Activated naive CD8-positive, alpha-beta T cell treated with anti-CD3 and anti-CD28 coated beads, Interleukin-2, amount 10 ng/mL, durations not matched to agents 7 days and 5 days (primary cell): ENCODE measurements at regions not wholly inside any gene's neighbourhood (a gene's known extent, or its start where the extent isn't known, plus 50 kb on each side); places are given as distances from the start of the nearest gene placed in this dataset.
"Not testable (repeated sequence)": the region's sequence is repeated elsewhere in the genome, so short reads cannot be mapped to it uniquely, and the experiment has no call there.

Experiments used
- ATAC-seq: fragments of 150-1000 bp; cut with Tn5 transposase; one replicate; pipeline ENCODE4 v1.10.0; 2021; ENCODE audit warnings: low read depth, moderate library complexity
- POLR2A ChIA-PET: fragments of 350-600 bp; sonication (Branson Sonifier 250); formaldehyde crosslinking; loops from one replicate; lab custom pipeline; 2021; ENCODE audit warnings: antibody characterized with exemption; lab: Charles Lee
- DNase-seq: peaks from one replicate; pipeline ENCODE4 v3.0.0; 2021
- H3K27ac Mint-ChIP-seq: one replicate; pipeline ENCODE4 v1.8.0; 2022; ENCODE audit warnings: mild to moderate bottlenecking, mixed read lengths
- H3K27me3 Mint-ChIP-seq: one replicate; pipeline ENCODE4 v1.8.0; 2022; ENCODE audit warnings: mild to moderate bottlenecking, moderate library complexity, mixed read lengths
- H3K36me3 Mint-ChIP-seq: one replicate; pipeline ENCODE4 v1.8.0; 2021; ENCODE audit warnings: mild to moderate bottlenecking, mixed read lengths
- H3K4me1 Mint-ChIP-seq: one replicate; pipeline ENCODE4 v1.8.0; 2021; ENCODE audit warnings: mixed read lengths
- H3K4me3 Mint-ChIP-seq: one replicate; pipeline ENCODE4 v1.8.0; 2022; ENCODE audit warnings: mild to moderate bottlenecking, moderate library complexity, mixed read lengths
- H3K9me3 Mint-ChIP-seq: one replicate; pipeline ENCODE4 v1.8.0; 2021; ENCODE audit warnings: mixed read lengths

GRCh38 chr4:138400543-138400942, 158.4 kb upstream of the SLC7A11 start:
- no peaks in the 10 kb centered on the region for H3K4me1 Mint-ChIP-seq
- H3K27me3 Mint-ChIP-seq: peaks cover 3% of the 10 kb centered on the region
- no peak overlapping the region for H3K27ac Mint-ChIP-seq
- no peaks in the 10 kb centered on the region for H3K36me3 Mint-ChIP-seq
- no peak for DNase-seq
- no peak overlapping the region for H3K4me3 Mint-ChIP-seq
- no peak for ATAC-seq
- POLR2A ChIA-PET: no interaction called here
- H3K9me3 Mint-ChIP-seq: no peaks in the 10 kb centered on the region

GRCh38 chr4:138400066-138400465, 157.9 kb upstream of the SLC7A11 start:
- ATAC-seq (no peak), DNase-seq (no peak)
- no peaks in the 10 kb centered on the region for H3K4me1 Mint-ChIP-seq
- POLR2A ChIA-PET: no interaction called here
- peaks cover 3% of the 10 kb centered on the region for H3K27me3 Mint-ChIP-seq
- no peak overlapping the region for H3K27ac Mint-ChIP-seq
- no peaks in the 10 kb centered on the region for H3K9me3 Mint-ChIP-seq
- no peak overlapping the region for H3K4me3 Mint-ChIP-seq
- no peaks in the 10 kb centered on the region for H3K36me3 Mint-ChIP-seq

GRCh38 chr4:138399081-138399480, 156.9 kb upstream of the SLC7A11 start:
- no peak for ATAC-seq
- Mint-ChIP-seq H3K27me3 (peaks cover 3% of the 10 kb centered on the region), H3K9me3 (no peaks in the 10 kb centered on the region), H3K4me3 (no peak overlapping the region), H3K4me1 (no peaks in the 10 kb centered on the region), H3K36me3 (no peaks in the 10 kb centered on the region), H3K27ac (no peak overlapping the region)
- POLR2A ChIA-PET: no interaction called here
- DNase-seq: no peak

- H3K27ac Mint-ChIP-seq: no peak overlapping the region
- no peaks in the 10 kb centered on the region for H3K36me3 Mint-ChIP-seq
- no peak overlapping the region for H3K4me3 Mint-ChIP-seq
- no peak for DNase-seq
- peaks cover 3% of the 10 kb centered on the region for H3K27me3 Mint-ChIP-seq
- POLR2A ChIA-PET: no interaction called here
- no peaks in the 10 kb centered on the region for H3K9me3 Mint-ChIP-seq
- no peak for ATAC-seq
- no peaks in the 10 kb centered on the region for H3K4me1 Mint-ChIP-seq
Observed at GRCh38 chr4:138398322-138398721, 156.2 kb upstream of the SLC7A11 start.

GRCh38 chr4:138393886-138394610, 151.9 kb upstream of the SLC7A11 start:
- Mint-ChIP-seq H3K4me3 (no peak overlapping the region), H3K4me1 (no peaks in the 10 kb centered on the region), H3K9me3 (no peaks in the 10 kb centered on the region), H3K27me3 (peaks cover 6% of the 10 kb centered on the region), H3K36me3 (no peaks in the 10 kb centered on the region), H3K27ac (no peak overlapping the region)
- ATAC-seq: no peak
- POLR2A ChIA-PET: no interaction called here
- no peak for DNase-seq

GRCh38 chr4:138392751-138393308, 150.7 kb upstream of the SLC7A11 start:
- no peak for DNase-seq
- Mint-ChIP-seq H3K9me3 (no peaks in the 10 kb centered on the region), H3K4me1 (no peaks in the 10 kb centered on the region), H3K27ac (no peak overlapping the region), H3K27me3 (peaks cover 4% of the 10 kb centered on the region), H3K4me3 (no peak overlapping the region), H3K36me3 (no peaks in the 10 kb centered on the region)
- POLR2A ChIA-PET: no interaction called here
- no peak for ATAC-seq

- H3K4me3 Mint-ChIP-seq: no peak overlapping the region
- POLR2A ChIA-PET: no interaction called here
- DNase-seq (no peak), ATAC-seq (no peak)
- no peaks in the 10 kb centered on the region for H3K4me1 Mint-ChIP-seq
- no peaks in the 10 kb centered on the region for H3K9me3 Mint-ChIP-seq
- peaks cover 4% of the 10 kb centered on the region for H3K27me3 Mint-ChIP-seq
- no peak overlapping the region for H3K27ac Mint-ChIP-seq
- no peaks in the 10 kb centered on the region for H3K36me3 Mint-ChIP-seq
Observed at GRCh38 chr4:138389976-138390685, 148.0 kb upstream of the SLC7A11 start.

GRCh38 chr4:138374947-138375346, 132.8 kb upstream of the SLC7A11 start:
- Mint-ChIP-seq H3K27me3 (peaks cover 1% of the 10 kb centered on the region), H3K36me3 (no peaks in the 10 kb centered on the region), H3K4me3 (no peak overlapping the region), H3K9me3 (no peaks in the 10 kb centered on the region), H3K27ac (no peak overlapping the region), H3K4me1 (no peaks in the 10 kb centered on the region)
- DNase-seq: no peak
- no peak for ATAC-seq
- POLR2A ChIA-PET: no interaction called here

- H3K27me3 Mint-ChIP-seq: peaks cover 7% of the 10 kb centered on the region
- ATAC-seq: no peak
- H3K4me3 Mint-ChIP-seq: no peak overlapping the region
- DNase-seq: no peak
- POLR2A ChIA-PET: no interaction called here
- H3K36me3 Mint-ChIP-seq: no peaks in the 10 kb centered on the region
- H3K4me1 Mint-ChIP-seq: no peaks in the 10 kb centered on the region
- no peaks in the 10 kb centered on the region for H3K9me3 Mint-ChIP-seq
- no peak overlapping the region for H3K27ac Mint-ChIP-seq
Observed at GRCh38 chr4:138367942-138368341, 125.8 kb upstream of the SLC7A11 start.

GRCh38 chr4:138352446-138352845, 110.3 kb upstream of the SLC7A11 start:
- H3K27me3 Mint-ChIP-seq, H3K36me3 Mint-ChIP-seq, H3K9me3 Mint-ChIP-seq, DNase-seq, H3K4me3 Mint-ChIP-seq, ATAC-seq, H3K27ac Mint-ChIP-seq, POLR2A ChIA-PET: not testable (repeated sequence)
- peaks cover 11% of the 10 kb centered on the region for H3K4me1 Mint-ChIP-seq

GRCh38 chr4:138348055-138348454, 105.9 kb upstream of the SLC7A11 start:
- peaks cover 5% of the 10 kb centered on the region for H3K27me3 Mint-ChIP-seq
- DNase-seq (no peak), ATAC-seq (peak; percentile 82)
- H3K4me1 Mint-ChIP-seq: peaks cover 22% of the 10 kb centered on the region
- H3K36me3 Mint-ChIP-seq: no peaks in the 10 kb centered on the region
- H3K27ac Mint-ChIP-seq: no peak overlapping the region
- H3K4me3 Mint-ChIP-seq: no peak overlapping the region
- POLR2A ChIA-PET: no interaction called here
- peaks cover 2% of the 10 kb centered on the region for H3K9me3 Mint-ChIP-seq

GRCh38 chr4:138347561-138347960, 105.4 kb upstream of the SLC7A11 start:
- POLR2A ChIA-PET: no interaction called here
- DNase-seq: no peak
- ATAC-seq: no peak
- Mint-ChIP-seq H3K4me1 (peaks cover 25% of the 10 kb centered on the region), H3K4me3 (no peak overlapping the region), H3K36me3 (no peaks in the 10 kb centered on the region), H3K9me3 (peaks cover 1% of the 10 kb centered on the region), H3K27me3 (peaks cover 5% of the 10 kb centered on the region), H3K27ac (no peak overlapping the region)

- ATAC-seq: no peak
- DNase-seq: no peak
- Mint-ChIP-seq H3K27ac (no peak overlapping the region), H3K4me1 (peaks cover 31% of the 10 kb centered on the region), H3K27me3 (peaks cover 3% of the 10 kb centered on the region), H3K36me3 (no peaks in the 10 kb centered on the region), H3K4me3 (no peak overlapping the region), H3K9me3 (no peaks in the 10 kb centered on the region)
- POLR2A ChIA-PET: no interaction called here
Observed at GRCh38 chr4:138344851-138345250, 102.7 kb upstream of the SLC7A11 start.

- POLR2A ChIA-PET: no interaction called here
- no peak for ATAC-seq
- Mint-ChIP-seq H3K9me3 (no peaks in the 10 kb centered on the region), H3K4me1 (peaks cover 31% of the 10 kb centered on the region), H3K36me3 (no peaks in the 10 kb centered on the region), H3K4me3 (no peak overlapping the region), H3K27me3 (peaks cover 3% of the 10 kb centered on the region), H3K27ac (no peak overlapping the region)
- no peak for DNase-seq
Observed at GRCh38 chr4:138344054-138344453, 101.9 kb upstream of the SLC7A11 start.
